CD4-positive, alpha-beta memory T cell (primary cell): ENCODE measurements at regions not wholly inside any gene's neighbourhood (a gene's known extent, or its start where the extent isn't known, plus 50 kb on each side); places are given as distances from the start of the nearest gene placed in this dataset.

Source experiments
- CTCF ChIA-PET: fragments of 350-600 bp; sonication (Branson Sonifier 250); formaldehyde crosslinking; loops from one replicate; lab custom pipeline; 2021; ENCODE audit warnings: inconsistent platforms; ENCODE audit not compliant: partially characterized antibody; lab: Charles Lee
- POLR2A ChIA-PET: fragments of 350-600 bp; sonication (Branson Sonifier 250); formaldehyde crosslinking; loops from one replicate; lab custom pipeline; 2021; ENCODE audit not compliant: partially characterized antibody; lab: Charles Lee
- DNase-seq, 5 donors: peaks; one replicate each; pipeline versions ENCODE4 v3.0.0 to v3.0.0-alpha.2; 2020 to 2022; ENCODE audit warnings: mixed read lengths in 1 of 5
- H3K27ac ChIP-seq: one replicate; pipeline ENCODE4 v1.7.0; 2013; ENCODE audit warnings: low read depth, low read length
- H3K27me3 ChIP-seq: 2 replicates; pipeline ENCODE4 v1.7.0; 2013; ENCODE audit warnings: mild to moderate bottlenecking, low read length, moderate library complexity; ENCODE audit not compliant: insufficient read depth
- H3K36me3 ChIP-seq: 2 replicates; pipeline ENCODE4 v1.7.0; 2013; ENCODE audit warnings: mild to moderate bottlenecking, low read length, moderate library complexity; ENCODE audit not compliant: insufficient read depth
- H3K4me1 ChIP-seq: 2 replicates; pipeline ENCODE4 v1.7.0; 2013; ENCODE audit warnings: mild to moderate bottlenecking, low read length, moderate library complexity; ENCODE audit not compliant: insufficient read depth
- H3K4me3 ChIP-seq, 2 donors: one replicate each; pipeline ENCODE4 v1.7.0; 2013; ENCODE audit warnings: low read length in 2 of 2, mild to moderate bottlenecking in 1 of 2
- H3K9me3 ChIP-seq, 2 donors: one replicate each; pipeline ENCODE4 v1.7.0; 2013; ENCODE audit warnings: low read length in 2 of 2, control low read depth in 1 of 2; ENCODE audit not compliant: control insufficient read depth in 1 of 2
- H3K27ac Mint-ChIP-seq, 7 donors: one replicate each; pipeline ENCODE4 v1.8.0; 2020 to 2021; ENCODE audit warnings: mixed read lengths in 7 of 7, mild to moderate bottlenecking in 6 of 7, inconsistent platforms in 3 of 7, moderate library complexity in 3 of 7
- H3K27me3 Mint-ChIP-seq, 2 donors: one replicate each; pipeline ENCODE4 v1.8.0; 2020 to 2021; ENCODE audit warnings: mixed read lengths in 2 of 2
- H3K36me3 Mint-ChIP-seq, 2 donors: one replicate each; pipeline ENCODE4 v1.8.0; 2020 to 2021; ENCODE audit warnings: mixed read lengths in 2 of 2, inconsistent platforms in 1 of 2, mild to moderate bottlenecking in 1 of 2
- H3K4me1 Mint-ChIP-seq, 4 donors: one replicate each; pipeline ENCODE4 v1.8.0; 2020 to 2021; ENCODE audit warnings: mixed read lengths in 4 of 4, mild to moderate bottlenecking in 1 of 4
- H3K4me3 Mint-ChIP-seq, 8 donors: one replicate each; pipeline ENCODE4 v1.8.0; 2020 to 2021; ENCODE audit warnings: mixed read lengths in 8 of 8, mild to moderate bottlenecking in 7 of 8, moderate library complexity in 6 of 8, inconsistent platforms in 3 of 8
- H3K9me3 Mint-ChIP-seq, 8 donors: one replicate each; pipeline ENCODE4 v1.8.0; 2020 to 2021; ENCODE audit warnings: mixed read lengths in 8 of 8, mild to moderate bottlenecking in 5 of 8, inconsistent platforms in 3 of 8, moderate library complexity in 1 of 8
- intact Hi-C: fragments of 100-400 bp; cut with micrococcal nuclease; formaldehyde crosslinking; loops from one replicate; pipeline ENCODE4 v1.15.1; 2023

DNA sequence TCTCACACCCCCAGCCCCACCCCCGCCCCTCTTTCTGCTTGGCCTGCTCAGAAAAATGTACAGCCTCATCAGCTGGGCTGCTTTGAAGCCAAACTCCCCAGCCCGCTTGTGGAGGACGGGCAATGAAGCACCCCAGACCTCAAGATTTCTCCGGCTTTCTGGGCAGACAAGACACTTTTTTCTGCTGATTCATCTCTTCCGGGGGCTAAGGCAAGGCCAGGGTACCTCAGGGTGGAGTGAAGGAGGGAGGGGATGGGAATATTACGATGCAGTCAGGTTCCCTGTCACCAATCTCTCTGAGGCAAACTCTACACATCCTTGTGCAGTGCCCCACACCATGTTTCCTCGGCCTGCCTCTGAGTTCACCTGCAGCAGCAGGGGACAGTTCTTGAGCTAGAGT, 66.9 kb upstream of the ATP6AP2 start:
- H3K9me3 ChIP-seq, result no peaks in the 10 kb centered on the region
- Mint-ChIP-seq H3K27me3 (peaks cover 0 to 3% of the 10 kb centered on the region in 2 donors), H3K27ac (no peak overlapping the region), H3K36me3 (no peaks in the 10 kb centered on the region), H3K4me3 (no peak overlapping the region), H3K9me3 (peaks cover 0 to 3% (median 0%) of the 10 kb centered on the region in 8 donors), H3K4me1 (no peaks in the 10 kb centered on the region)
- DNase-seq, result no peak
- no peaks in the 10 kb centered on the region for H3K36me3 ChIP-seq
- POLR2A ChIA-PET, result no interaction called here
- no peak overlapping the region for H3K4me3 ChIP-seq
- H3K4me1 ChIP-seq, result no peaks in the 10 kb centered on the region
- intact Hi-C loops, result no loop called here
- H3K27ac ChIP-seq, result no peak overlapping the region
- CTCF ChIA-PET, result no interaction called here
- no peaks in the 10 kb centered on the region for H3K27me3 ChIP-seq

DNA sequence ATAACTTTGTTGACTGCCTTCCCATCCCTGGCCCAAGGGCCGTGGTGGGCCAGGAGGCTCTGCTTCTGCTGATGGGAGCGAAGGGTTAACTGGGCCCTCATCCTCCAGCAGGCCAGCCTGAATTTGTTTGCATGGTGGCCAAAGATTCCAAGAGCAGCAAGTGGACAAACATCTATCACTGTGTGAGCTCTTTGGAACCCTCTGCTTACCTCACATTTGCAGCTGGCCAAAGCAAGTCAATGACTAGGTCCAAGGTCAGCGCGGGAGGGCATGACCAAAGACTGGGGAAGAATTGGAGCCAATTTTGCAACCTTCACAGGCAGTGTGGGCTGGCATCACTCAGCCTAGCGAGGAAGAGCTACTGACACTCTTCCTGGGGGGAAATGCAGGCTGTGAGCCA, 67.8 kb upstream of the ATP6AP2 start:
- Histone ChIP-seq H3K4me3 (no peak overlapping the region), H3K27me3 (no peaks in the 10 kb centered on the region), H3K9me3 (no peaks in the 10 kb centered on the region), H3K27ac (no peak overlapping the region), H3K36me3 (no peaks in the 10 kb centered on the region), H3K4me1 (no peaks in the 10 kb centered on the region)
- intact Hi-C loops, result no loop called here
- POLR2A ChIA-PET, result no interaction called here
- Mint-ChIP-seq H3K9me3 (peaks cover 0 to 3% (median 0%) of the 10 kb centered on the region in 8 donors), H3K36me3 (no peaks in the 10 kb centered on the region), H3K4me3 (no peak overlapping the region), H3K4me1 (no peaks in the 10 kb centered on the region), H3K27ac (no peak overlapping the region), H3K27me3 (peaks cover 0 to 3% of the 10 kb centered on the region in 2 donors)
- no peak for DNase-seq
- CTCF ChIA-PET, result no interaction called here

DNA sequence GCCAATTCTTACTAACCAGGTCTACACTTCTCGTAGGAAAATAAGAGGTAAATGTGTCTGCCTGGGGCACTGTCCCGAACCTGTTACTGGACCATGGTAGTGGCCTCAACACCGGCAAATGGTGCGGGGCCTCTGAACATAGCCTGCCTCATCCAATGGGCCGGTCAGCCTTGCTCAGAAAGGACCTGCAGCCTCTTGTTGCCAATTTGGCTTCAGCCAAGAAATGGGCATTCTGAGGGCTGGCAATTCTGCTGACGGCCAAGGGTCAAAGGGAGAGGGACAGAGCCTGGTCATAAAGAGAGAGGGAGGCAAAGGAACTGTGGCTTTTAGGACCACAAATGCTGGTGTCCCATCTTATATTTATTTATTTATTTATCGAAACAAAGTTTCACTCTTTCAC, 69.5 kb upstream of the ATP6AP2 start:
- CTCF ChIA-PET, result no interaction called here
- intact Hi-C loops, result no loop called here
- H3K4me3 ChIP-seq, result no peak overlapping the region
- H3K27ac ChIP-seq, result no peak overlapping the region
- Mint-ChIP-seq H3K9me3 (peaks cover 0 to 3% (median 0%) of the 10 kb centered on the region in 8 donors), H3K27me3 (peaks cover 0 to 1% of the 10 kb centered on the region in 2 donors), H3K36me3 (no peaks in the 10 kb centered on the region), H3K27ac (no peak overlapping the region), H3K4me1 (no peaks in the 10 kb centered on the region), H3K4me3 (no peak overlapping the region)
- H3K36me3 ChIP-seq, result no peaks in the 10 kb centered on the region
- no peak for DNase-seq
- H3K4me1 ChIP-seq, result no peaks in the 10 kb centered on the region
- no peaks in the 10 kb centered on the region for H3K27me3 ChIP-seq
- POLR2A ChIA-PET, result no interaction called here
- H3K9me3 ChIP-seq, result no peaks in the 10 kb centered on the region

DNA sequence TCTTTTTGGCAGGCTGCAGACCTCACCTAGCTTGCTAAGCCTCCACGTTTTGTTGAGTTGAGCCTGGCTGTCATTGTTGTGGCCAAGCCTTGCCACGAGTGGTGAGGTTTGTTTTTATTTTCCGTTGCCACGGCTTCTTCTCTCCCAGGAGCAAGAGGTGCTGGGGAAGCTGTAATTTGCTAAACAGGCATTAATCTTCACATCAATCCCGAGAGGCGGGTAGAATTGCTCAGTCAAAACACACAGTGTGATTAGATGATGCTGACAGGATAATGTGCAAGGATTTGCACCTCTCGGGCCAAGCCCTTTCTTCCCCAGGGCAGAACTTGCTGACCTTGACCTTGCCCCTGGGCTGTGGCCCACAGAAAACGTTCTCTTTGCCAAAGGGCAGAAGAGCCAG, 72.2 kb upstream of the ATP6AP2 start:
- no peak overlapping the region for H3K4me3 ChIP-seq
- H3K4me1 Mint-ChIP-seq, result no peaks in the 10 kb centered on the region
- H3K36me3 ChIP-seq, result no peaks in the 10 kb centered on the region
- CTCF ChIA-PET, result no interaction called here
- H3K9me3 ChIP-seq, result no peaks in the 10 kb centered on the region
- POLR2A ChIA-PET, result no interaction called here
- no peaks in the 10 kb centered on the region for H3K27me3 Mint-ChIP-seq
- H3K27ac Mint-ChIP-seq, result no peak overlapping the region
- no peaks in the 10 kb centered on the region for H3K36me3 Mint-ChIP-seq
- DNase-seq, result no peak
- no peaks in the 10 kb centered on the region for H3K4me1 ChIP-seq
- H3K27me3 ChIP-seq, result no peaks in the 10 kb centered on the region
- H3K9me3 Mint-ChIP-seq, result peaks cover 0 to 3% (median 0%) of the 10 kb centered on the region in 8 donors
- no peak overlapping the region for H3K27ac ChIP-seq
- intact Hi-C loops, result no loop called here
- no peak overlapping the region for H3K4me3 Mint-ChIP-seq

DNA sequence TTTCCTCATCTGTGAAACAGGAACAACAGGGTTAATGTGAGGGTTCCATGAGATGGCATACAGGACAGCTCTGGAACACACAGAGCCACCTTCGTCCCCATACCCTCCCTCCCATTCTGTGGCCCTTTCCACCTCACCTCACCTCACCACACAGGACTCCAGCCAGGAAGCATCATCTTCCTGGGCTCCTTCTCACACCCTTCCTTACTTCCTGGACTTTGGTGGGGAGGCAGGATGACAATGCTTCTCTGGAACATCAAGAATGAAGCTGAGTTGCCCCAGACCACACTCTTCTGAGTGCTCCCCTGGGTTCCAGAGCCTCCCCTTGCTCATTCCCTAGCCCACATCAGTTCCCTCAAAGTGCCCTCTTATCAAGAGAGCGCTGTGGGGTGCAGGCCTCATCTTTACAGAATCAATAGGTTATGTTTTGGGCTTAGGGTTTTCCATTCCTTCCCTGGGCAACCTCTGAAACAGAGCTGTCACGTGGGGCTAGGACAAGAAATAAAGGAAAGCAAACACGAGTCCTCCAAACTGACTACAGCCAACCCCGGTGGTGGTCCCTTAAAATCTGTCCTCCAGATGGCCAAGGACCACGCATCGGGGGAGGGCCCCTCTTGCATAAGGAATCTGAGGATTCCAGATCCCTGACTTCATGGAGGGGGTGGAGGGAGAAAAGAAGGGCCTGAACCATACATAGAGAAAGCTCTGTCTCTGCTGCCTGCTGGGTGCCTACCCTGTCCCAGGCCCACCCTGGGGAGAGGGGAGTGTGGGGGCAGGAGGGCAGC, 74.4 kb upstream of the ATP6AP2 start:
- Mint-ChIP-seq H3K27me3 (no peaks in the 10 kb centered on the region), H3K4me3 (no peak overlapping the region), H3K27ac (no peak overlapping the region), H3K36me3 (no peaks in the 10 kb centered on the region), H3K4me1 (no peaks in the 10 kb centered on the region), H3K9me3 (peaks cover 0 to 3% (median 0%) of the 10 kb centered on the region in 8 donors)
- intact Hi-C loops, result no loop called here
- POLR2A ChIA-PET, result no interaction called here
- Histone ChIP-seq H3K9me3 (no peaks in the 10 kb centered on the region), H3K27ac (no peak overlapping the region), H3K4me3 (no peak overlapping the region), H3K36me3 (no peaks in the 10 kb centered on the region), H3K27me3 (no peaks in the 10 kb centered on the region), H3K4me1 (no peaks in the 10 kb centered on the region)
- DNase-seq, result no peak
- CTCF ChIA-PET, result no interaction called here

DNA sequence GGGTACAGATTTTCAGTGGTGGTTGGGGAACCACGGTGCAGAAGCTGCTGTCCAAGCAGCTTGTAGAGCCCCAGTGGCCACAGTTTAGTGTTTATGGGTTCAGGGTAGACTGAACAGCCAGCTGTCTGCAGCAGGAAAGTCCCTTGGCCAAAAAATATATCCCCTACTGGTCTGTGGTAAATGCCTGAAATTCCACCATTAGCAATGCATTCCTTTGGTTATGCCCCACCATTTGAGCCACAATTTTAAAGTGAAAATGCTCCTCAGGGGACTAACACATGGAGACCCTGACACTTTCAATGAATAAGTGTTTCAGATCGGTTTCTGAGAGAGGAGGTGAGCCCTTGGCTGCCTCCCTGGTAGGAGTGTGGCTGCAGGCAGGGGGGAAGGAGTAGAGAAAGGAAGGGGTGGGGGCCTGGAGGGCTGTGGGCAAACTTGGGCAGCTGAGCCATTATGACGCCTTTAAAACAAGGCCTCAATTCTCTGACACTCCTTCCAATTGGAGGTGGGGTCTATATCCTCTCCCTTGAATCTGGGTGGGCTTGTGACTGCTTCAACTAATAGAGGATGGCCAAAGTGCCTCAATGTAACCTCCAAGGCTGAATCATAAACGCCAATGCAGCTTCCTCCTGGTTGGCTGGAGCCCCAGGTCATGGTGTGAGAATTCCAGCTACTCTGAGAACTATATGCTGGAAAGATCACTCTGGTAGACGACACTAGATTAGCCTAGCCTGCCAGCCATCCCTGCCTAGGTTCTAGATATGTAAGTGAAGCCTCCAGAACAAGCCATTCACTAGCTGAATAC, 75.8 kb upstream of the ATP6AP2 start:
- H3K9me3 Mint-ChIP-seq, result peaks cover 0 to 3% (median 0%) of the 10 kb centered on the region in 8 donors
- no peak for DNase-seq

DNA sequence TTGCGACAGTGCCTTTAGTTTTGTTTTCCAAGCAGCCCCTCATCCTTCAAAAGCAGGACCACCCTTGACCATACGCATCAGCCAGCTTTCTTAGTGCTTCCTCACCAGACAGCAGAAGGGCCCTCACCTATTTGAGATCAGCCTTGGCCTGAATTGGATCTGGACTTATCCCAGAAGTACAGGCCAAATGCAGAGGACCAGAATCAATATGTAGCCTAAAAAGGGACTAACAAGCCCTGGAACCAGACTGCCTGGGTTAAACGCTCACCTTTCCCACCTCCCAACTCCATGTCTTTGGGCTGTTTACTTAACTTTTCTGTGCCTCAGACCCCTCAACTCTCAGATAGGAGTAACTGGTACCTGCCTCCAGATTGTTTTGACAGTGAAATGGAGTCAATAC, 77.7 kb upstream of the ATP6AP2 start:
- H3K4me3 ChIP-seq, result no peak overlapping the region
- Mint-ChIP-seq H3K9me3 (no peaks in the 10 kb centered on the region), H3K27ac (no peak overlapping the region), H3K27me3 (no peaks in the 10 kb centered on the region), H3K4me1 (no peaks in the 10 kb centered on the region), H3K36me3 (no peaks in the 10 kb centered on the region), H3K4me3 (no peak overlapping the region)
- no peaks in the 10 kb centered on the region for H3K27me3 ChIP-seq
- POLR2A ChIA-PET, result no interaction called here
- CTCF ChIA-PET, result no interaction called here
- H3K9me3 ChIP-seq, result no peaks in the 10 kb centered on the region
- no peaks in the 10 kb centered on the region for H3K4me1 ChIP-seq
- H3K27ac ChIP-seq, result no peak overlapping the region
- no peak for DNase-seq
- H3K36me3 ChIP-seq, result no peaks in the 10 kb centered on the region
- intact Hi-C loops, result no loop called here

More for the DNA sequence above, 75.8 kb upstream of the ATP6AP2 start:
- Histone ChIP-seq H3K4me3 (no peak overlapping the region), H3K9me3 (no peaks in the 10 kb centered on the region), H3K27ac (no peak overlapping the region), H3K4me1 (no peaks in the 10 kb centered on the region), H3K36me3 (no peaks in the 10 kb centered on the region), H3K27me3 (no peaks in the 10 kb centered on the region)
- no peaks in the 10 kb centered on the region for H3K36me3 Mint-ChIP-seq
- no peak overlapping the region for H3K27ac Mint-ChIP-seq
- intact Hi-C loops, result no loop called here
- no peaks in the 10 kb centered on the region for H3K27me3 Mint-ChIP-seq
- ChIA-PET POLR2A (no interaction called here), CTCF (no interaction called here)
- no peaks in the 10 kb centered on the region for H3K4me1 Mint-ChIP-seq
- H3K4me3 Mint-ChIP-seq, result no peak overlapping the region
